MV-4-11 (cell line): ENCODE measurements at regions not wholly inside any gene's neighbourhood (a gene's known extent, or its start where the extent isn't known, plus 50 kb on each side); places are given as distances from the start of the nearest gene placed in this dataset.
"Not testable (repeated sequence)": the region's sequence is repeated elsewhere in the genome, so short reads cannot be mapped to it uniquely, and the experiment has no call there.

Source experiments
- DNase-seq: peaks from one replicate; lab custom pipeline; 2025; lab: John Stamatoyannopoulos, UW

GRCh38 chr22:35475545-35475944 lies 65.1 kb upstream of the RASD2 start:
- DNase-seq, result no peak

- DNase-seq, result peak; percentile 30
Observed at GRCh38 chr22:35476341-35476740, 64.3 kb upstream of the RASD2 start.

GRCh38 chr22:35477911-35478582 lies 62.6 kb upstream of the RASD2 start:
- DNase-seq, result peak; percentile 93

GRCh38 chr22:35478633-35479107 lies 62.0 kb upstream of the RASD2 start:
- no peak for DNase-seq

GRCh38 chr22:35479359-35479758 lies 61.3 kb upstream of the RASD2 start:
- no peak for DNase-seq

GRCh38 chr22:35479985-35480550 lies 60.6 kb upstream of the RASD2 start:
- no peak for DNase-seq

- DNase-seq, result peak; percentile 14
Observed at GRCh38 chr22:35480627-35481550, 59.7 kb upstream of the RASD2 start.

- DNase-seq, result no peak
Observed at GRCh38 chr22:35482311-35482710, 58.3 kb upstream of the RASD2 start.

- no peak for DNase-seq
Observed at GRCh38 chr22:35482974-35483373, 57.7 kb upstream of the RASD2 start.

GRCh38 chr22:35483730-35484129 lies 56.9 kb upstream of the RASD2 start:
- no peak for DNase-seq

GRCh38 chr22:35484651-35485556 lies 55.7 kb upstream of the RASD2 start:
- DNase-seq, result no peak

GRCh38 chr22:35486116-35486631 lies 54.5 kb upstream of the RASD2 start:
- DNase-seq, result no peak

- DNase-seq, result not testable (repeated sequence)
Observed at GRCh38 chr22:35487623-35488022, 53.0 kb upstream of the RASD2 start.

- DNase-seq, result no peak
Observed at GRCh38 chr22:35488513-35488912, 52.1 kb upstream of the RASD2 start.

- DNase-seq, result no peak
Observed at GRCh38 chr22:35489239-35489638, 51.4 kb upstream of the RASD2 start.
